GM21723 (cell line): ENCODE measurements at regions not wholly inside any gene's neighbourhood (a gene's known extent, or its start where the extent isn't known, plus 50 kb on each side); places are given as distances from the start of the nearest gene placed in this dataset.

Experiments used
- ATAC-seq: cut with Tn5 transposase; IDR thresholded peaks from one replicate; pipeline ENCODE4 v1.9.1; 2021; ENCODE audit warnings: mild to moderate bottlenecking, moderate library complexity; ENCODE audit not compliant: unreplicated experiment

DNA sequence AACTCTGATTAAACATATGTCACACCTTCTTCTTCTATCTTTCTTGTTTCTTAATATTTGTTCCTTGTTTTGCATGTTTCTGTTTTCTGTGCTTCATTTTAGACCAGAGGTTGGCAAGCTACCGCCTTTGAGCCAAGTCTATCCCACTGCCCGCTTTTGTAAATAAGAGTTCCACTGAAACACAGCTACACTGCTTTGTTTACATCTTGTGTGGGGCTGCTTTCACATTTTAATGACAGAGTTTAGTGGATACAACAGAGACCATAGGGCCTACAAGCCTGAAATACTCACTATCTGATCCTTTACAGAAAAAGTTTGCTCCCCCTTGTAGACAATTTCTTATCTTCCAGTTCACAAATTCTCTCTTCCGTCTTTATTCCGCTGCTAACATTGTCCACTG is 109.4 kb upstream of the SPACA1 start:
- ATAC-seq: no peak

DNA sequence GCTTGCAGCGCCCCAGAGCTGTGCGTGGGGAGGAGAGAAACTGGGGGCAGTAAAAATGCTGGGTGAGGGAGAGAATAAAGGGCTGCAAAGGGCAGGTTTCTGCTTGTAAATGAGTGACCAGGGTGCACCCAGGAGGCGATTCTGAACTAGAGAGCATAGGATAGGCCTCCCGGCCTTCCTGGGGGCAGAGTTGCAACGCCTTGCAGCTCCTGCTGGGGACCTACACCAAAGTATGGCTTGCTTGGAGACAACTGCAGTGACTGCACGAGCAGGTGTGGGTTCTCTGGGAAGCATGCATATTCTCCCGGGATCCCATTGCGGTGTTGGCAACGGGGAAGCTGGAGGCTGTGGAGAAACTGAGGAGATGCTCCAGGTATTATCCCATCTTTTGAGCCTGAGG is 111.6 kb upstream of the SPACA1 start:
- no peak for ATAC-seq

DNA sequence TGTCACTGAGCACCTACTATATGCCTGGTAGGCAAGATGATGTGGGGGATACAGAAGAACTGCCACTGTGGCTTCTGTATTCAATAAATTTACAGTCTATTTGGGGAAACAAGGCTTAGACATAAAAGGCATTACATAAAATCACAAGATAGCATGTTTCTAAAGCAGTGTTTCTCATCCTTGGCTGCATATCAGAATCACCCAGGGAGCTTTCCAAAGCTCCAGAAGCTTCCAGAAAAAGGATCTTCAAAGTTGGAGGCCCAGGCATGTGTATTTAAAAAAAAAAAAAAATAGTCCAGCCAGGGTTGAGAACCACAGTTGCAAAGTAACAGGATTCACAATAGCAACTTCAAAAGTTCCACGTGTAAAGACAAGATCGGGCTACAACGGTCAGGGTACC is 112.4 kb upstream of the SPACA1 start:
- no peak for ATAC-seq

DNA sequence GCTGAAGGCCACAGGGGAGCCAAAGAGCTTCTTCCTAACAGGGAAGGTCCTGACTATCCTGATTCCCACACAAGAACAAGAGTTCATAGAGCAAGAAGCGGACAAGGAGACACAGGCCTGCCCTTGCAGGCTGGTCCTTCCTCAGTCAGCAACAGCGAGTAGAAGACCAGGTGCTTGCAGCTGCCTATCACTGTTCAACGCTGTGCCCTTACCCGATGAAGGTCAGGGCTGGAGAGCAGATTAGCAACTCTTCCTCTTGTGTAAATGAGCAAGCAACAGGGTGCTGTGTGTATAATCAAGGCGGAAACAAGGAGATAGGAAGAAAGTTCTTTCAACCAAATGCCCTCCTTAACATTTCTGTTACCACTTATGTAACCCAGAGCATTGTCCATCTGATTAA is 115.3 kb upstream of the SPACA1 start:
- no peak for ATAC-seq

DNA sequence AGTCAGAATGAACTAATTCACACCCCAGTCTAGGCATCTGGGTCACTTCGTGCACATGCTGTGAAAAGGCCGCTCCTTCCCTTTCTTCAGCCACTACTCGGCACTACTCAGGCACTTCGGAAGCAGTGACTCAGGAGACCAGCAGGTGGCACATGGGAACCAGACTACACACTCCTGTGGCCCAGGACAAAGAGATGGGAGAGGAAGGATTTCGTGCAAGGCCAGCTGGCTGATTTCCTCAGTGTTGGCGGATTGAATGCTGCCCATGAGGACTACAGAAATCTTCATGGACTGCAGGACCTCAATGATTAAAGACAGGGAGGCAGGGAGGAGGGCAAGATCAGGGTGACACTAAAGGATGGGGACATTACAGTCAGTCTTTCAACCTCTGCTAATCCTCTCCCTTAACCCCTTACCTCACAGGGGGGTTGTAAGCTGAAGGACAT is 117.8 kb upstream of the SPACA1 start:
- peak; percentile 71 for ATAC-seq

DNA sequence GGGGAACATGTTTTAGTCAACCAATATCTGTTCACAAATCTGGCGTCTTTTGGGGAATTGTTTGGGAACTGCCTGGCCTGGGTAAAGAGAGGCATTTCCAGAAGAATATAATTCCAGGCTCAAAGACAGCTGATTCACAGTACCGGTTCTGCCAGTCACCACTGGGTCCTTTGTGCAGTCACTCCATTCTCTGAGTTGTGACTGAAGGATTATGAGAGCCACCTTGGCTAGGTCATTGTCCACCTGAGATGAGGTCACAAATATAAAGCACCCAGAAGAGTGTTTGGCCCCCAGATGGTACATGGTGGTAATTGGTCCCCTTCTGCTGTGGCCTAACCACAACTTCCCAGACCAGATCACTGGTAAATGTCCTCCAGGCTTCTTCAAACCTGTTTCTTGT is 121.0 kb upstream of the SPACA1 start:
- ATAC-seq: no peak

DNA sequence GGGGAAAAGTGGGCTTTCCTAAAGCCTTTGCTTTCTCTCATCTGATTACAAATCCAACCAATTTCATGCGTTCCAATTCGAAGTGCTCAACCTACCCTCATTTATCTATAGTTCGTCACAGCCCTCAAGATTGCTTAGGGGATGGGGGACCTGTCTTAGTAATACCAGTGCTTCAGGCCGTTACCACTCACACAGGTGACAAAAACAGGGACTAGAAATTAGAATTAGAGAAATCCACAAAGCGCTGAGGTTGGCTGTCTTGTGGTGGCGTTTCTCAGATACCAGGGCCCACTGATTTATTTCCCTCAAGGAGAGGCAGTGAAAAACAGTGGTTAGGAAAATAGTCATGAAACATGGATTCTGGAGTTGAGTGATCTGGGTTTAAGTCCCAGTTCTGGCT is 121.6 kb upstream of the SPACA1 start:
- ATAC-seq: no peak

DNA sequence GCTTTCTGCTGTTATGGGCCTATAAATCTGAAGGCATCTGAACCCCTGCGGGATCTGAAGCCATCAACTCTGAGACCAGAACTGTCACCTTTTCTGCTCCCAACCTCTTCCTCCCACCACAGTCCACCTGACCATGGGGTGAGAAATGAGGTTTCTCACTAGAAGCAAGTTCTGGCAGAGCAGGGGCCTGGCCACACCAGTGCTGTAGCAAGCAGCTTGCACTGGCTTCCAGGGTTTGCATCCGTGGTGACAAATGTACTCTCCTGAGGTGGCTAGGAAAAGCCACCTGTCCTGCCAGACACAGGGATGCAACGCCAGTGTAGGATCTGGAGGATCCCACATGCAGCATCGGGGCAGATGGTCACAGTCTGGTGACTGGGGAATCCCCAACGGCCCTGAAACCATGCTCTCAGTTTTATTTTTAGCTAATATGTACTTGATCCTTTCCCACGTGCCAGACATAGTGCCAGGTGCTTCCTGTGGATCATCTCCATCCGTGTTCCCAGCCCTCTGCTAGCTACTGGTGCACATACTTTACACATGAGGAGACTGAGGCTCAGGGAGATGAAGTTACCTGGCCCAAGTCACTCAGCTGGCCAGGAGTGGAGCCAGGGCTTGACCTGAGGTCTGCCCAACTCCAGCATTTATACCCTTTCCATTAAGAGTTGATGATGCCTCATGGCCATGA is 122.1 kb upstream of the SPACA1 start:
- ATAC-seq: peak; percentile 62

DNA sequence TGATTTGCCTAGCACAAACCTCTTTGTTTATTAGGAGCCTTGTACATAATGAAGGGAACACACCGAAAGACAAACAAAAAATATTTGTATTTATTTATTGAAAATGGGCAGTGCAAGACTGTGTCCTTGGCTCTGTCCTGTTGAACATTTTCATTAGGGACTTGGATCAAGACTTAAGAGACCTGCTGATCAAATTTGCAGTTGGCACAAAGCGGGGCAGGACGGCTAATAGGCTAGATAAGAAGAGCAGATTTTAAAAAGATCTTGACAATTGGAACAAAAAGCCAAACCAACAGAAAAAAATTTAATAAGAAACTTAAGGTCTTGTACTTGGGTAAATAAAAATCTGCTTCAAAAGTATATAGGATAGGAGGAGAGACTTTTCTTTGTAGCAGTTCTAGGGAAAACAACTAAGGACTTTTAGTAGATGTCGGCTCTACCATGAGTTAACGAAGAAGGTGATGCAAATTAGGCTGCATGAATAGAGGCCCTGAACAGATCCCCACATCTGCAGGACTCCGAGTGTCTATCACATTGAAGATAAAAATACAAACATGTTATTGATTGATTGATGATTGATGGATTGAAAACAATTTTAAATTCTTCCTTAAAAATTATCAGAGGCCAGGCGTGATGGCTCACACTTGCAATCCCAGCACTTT is 124.1 kb upstream of the SPACA1 start:
- no peak for ATAC-seq

DNA sequence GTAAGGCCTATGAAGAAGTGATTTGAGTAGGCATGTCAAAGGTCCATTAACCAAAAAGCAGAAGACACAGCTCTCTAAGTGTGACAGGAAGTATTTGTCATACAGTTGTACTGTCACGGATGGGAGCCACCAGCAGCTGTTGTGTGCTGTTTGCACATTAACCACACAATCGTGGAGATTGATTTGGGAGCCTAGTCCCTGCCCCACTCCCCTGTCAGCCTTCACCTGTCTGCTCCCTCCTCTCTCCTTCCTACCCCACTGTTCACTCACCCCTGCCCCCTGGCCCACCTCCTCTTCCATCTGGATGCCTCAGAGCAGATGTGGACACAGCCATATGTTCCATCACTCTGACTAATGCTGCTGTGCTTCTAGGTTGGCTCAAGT is 124.7 kb upstream of the SPACA1 start:
- ATAC-seq: peak; percentile 73

DNA sequence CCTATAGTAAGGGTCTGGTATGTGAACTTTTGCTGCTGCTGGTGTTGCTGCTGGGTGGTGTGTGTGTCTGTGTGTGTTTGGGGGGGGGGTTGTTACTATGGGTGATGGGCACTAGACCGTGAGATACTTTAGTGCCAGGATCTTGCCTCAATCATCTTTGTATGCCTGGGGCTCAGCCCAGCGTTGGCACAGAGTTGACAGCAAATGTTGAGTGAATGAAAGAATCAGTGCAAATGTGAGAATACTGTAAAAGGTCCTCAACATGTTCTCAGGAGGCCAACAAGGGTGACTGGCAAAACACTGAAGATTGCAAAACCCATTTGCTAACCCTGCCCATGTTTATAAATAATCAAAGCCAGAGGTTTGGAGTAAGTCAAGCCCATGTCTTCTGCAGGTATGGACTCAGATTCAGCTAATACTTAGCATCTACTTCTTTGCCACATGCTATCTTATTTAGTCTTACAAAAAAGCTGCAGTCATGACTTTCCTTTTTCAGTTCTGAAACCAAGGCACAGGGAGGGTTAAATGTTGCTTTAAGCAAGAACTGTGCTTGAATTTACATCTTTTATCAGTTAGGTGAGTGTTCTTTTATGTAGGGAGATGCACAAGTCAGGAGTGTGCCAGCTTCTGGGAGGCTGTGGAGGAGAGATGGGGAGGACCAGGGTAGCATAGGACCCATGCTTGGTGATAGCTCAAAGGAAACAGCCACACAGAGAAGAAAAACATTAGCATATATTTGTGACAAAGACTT is 125.3 kb upstream of the SPACA1 start:
- peak; percentile 11 for ATAC-seq

DNA sequence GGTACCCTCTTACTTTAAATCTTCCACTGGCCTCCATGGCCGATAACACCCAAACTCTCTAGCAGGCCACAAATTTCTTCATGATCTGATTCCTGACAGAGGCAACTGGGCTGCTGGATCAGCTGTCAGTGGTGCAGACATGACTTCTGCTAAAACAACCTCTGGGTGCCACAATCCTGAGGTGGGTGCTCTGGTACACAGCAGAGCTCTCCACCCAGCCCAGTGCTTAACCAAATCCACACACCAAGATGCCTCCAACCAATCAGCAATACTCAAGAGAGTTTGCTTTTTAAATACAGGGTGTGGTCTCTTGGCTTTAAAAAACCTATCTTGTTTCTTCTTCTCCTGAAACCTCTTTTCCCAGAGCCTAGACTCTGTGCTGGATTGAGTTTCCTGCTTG is 126.6 kb upstream of the SPACA1 start:
- no peak for ATAC-seq

DNA sequence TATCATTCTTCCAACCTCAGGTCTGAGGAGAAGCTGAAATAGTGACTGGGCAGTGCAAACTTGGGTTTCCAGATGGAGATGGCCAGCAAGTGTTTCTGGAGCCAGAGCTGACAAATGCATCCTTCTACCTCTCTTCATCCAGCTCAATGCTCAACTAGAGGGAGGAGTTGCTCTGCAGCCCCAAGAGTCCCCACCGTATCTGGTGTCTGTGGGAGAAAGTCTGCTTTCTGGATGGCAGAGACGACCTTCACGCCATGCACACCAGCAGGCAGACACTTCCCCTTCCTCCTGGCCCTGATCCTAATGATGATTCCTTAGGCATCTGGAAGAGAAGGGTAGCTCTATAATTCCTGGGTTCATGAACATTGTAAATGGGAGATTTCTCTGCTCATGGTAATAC is 127.4 kb upstream of the SPACA1 start:
- ATAC-seq: no peak

DNA sequence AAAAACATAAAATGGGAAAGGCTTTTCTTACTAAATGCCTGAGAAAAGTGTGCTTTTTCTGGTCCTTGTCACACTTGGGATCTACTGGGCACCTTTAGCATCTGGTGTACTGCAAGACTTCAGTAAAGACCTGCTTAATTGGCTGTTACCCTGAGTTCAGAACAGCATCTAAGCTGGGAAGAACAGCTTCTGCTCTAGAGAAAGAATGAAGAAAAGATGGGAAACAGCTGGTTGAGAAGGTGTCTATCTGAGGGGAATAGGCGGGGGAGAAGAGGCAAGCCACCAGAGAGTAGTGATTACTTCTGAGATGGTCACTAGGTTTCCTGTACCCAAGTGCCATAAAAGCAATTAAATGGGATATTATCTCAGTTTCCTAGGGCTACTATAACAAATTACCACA is 128.2 kb upstream of the SPACA1 start:
- no peak for ATAC-seq

DNA sequence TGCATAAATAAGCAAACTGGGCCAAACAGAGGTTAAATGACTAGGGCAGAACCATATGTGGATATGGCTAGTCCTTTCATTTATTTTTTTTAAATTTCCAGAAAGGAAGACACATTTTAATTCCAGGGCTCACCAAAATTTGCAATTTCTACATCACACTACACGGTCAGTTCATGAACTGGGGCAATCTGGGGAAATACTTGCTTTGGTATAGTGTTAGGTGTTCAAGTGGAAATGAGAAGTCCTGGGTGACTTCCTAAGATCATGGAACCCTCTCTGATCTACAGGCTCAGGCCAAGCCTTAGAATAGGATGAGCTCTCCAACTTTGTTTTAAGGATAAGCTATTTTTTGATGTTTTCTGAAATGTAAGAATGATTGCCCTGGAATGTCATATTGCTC is 128.6 kb upstream of the SPACA1 start:
- no peak for ATAC-seq

DNA sequence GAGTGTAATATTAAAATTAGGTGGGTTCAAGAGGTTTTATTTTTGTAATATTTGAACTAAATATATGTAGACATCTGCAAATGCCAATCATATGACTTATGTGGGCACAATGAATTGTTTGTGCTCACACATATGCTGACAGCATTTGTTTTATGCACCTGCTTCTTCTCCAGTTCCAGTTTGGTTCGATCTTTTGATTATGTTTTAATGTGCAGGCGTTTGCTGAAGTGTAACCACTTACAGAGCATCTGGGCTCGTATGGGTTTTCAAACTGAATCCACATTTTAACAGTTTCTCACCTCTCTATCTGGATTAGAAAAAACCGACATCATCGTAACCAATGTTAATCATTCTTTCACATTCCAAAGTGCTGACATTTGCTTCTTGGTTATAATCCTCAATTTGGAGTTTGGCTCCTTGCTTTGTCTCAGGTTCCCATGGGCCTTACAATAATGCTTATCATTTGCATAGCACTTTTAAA is 129.1 kb upstream of the SPACA1 start:
- no peak for ATAC-seq

DNA sequence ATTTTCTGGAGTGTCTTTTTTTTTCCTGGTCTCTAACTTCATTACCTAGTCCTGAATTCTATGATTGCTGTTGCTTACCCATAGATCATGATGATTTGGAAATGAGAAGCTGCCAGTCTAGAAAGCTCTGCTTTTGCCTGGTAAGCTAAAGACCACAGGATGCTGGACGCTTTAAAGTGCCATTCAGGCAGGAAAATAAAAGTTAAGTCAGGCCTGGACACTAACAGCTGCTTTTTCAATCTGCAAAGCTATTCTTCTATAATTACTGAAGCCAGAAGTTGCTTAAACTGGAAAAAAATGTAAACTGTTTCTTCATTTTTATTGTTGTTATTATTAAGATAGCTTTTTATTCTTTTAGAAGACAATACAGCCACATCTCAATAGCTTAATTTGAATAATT is 129.8 kb upstream of the SPACA1 start:
- no peak for ATAC-seq

DNA sequence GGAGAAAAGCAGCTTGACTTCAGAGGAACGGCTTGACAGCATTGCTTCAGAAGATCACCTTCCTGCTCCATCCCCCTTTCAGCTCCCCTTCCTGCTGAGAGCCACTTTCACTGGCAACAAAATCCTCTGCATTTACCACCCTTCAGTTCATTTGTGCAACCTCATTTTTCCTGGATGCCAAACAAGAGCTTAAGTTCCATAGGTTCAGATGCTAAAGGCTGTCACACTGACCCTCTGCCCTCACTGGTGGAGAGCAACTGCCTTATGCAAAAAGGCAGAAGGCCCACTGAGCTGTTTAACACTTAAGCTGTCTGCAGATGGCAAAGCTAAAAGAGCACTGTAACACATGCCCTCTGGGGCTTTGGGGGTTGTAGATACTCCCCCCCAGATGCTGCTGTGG is 131.2 kb upstream of the SPACA1 start:
- ATAC-seq: no peak

DNA sequence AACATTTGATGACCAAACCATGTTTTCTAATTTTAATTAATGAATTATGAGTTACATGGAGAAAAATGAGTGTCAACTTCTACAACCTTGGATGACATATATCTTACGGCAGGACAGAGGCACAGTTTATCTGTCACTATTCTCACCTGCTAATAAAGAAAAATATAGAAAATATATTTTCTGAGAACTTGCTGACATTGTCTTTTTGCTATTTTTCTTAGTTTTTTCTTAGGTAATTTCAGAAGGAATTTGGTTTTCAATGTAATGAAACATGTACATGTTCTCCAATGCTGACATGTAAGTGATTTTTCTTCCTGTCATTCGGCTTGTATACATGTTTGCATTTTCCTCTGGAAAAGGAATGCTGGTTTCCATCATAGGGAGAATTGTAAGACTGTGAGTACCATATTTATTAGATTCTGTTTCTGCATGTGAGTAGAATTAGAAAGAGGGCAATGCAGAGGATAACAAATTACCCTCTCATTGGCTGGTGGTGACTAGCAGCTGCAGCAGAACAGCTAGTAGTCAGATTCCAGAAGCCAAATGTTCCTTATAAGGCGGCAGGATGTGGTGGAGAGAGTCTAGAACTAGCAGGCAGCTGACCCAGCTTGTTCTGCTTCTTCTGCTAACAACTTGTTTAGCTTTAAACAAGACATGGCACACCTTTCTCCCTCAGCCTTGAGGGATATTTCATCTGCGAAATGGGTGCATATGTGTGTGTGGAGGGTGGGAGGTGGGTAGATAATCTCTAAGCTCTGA is 132.8 kb upstream of the SPACA1 start:
- peak; percentile 84 for ATAC-seq

DNA sequence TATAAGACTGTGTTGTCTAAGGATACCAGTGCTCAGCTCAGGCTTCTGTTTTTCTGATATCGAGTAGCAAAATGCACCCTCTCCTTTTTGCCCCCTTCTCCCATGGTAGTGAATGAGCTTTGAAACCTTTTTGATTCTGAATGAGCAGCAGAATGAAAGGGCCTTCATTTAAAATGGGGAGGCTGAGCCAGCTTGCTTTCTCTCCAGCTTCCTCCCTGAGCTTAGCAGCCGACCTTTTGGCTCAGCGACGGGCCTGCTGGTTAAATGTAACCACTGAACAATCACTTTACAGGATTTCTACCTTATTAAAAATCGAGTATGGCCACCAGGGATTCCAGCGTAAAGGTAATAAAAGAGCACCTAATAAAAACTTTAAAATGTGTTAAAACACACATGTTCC is 133.7 kb upstream of the SPACA1 start:
- ATAC-seq: no peak

DNA sequence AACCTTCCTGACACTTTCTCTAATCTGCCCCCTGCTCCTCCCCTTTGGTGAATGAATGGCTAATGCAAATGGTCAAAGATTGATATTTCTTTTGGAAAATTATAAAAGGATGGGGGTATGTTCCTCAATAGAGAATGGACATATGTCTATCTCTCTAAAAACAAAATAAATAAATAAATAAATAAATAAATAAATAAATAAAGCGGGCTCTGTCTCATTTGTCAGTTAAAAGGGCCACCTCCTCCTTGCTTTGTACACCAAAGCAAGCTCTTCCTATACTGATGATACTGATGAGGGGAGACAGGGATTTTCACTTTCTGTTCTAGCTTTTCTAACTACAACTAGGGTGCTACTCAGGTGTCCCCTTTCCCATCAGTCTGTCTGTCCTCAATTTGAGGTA is 135.5 kb upstream of the SPACA1 start:
- ATAC-seq: no peak
